DND-41 (cell line): ENCODE measurements at regions not wholly inside any gene's neighbourhood (a gene's known extent, or its start where the extent isn't known, plus 50 kb on each side); places are given as distances from the start of the nearest gene placed in this dataset.

ENCODE experiments used
- ATAC-seq: fragments of 200-7000 bp; cut with Tn5 transposase; 3 replicates; pipeline ENCODE4 v1.9.1; 2021; ENCODE audit warnings: low read depth; ENCODE audit not compliant: insufficient read depth
- DNase-seq: peaks from one replicate; pipeline ENCODE4 v3.0.0-alpha.2; 2020
- H2AFZ ChIP-seq: 2 replicates; pipeline ENCODE4 v1.6.0; 2012; ENCODE audit warnings: low read depth, low read length
- H3K27ac ChIP-seq: 2 replicates; pipeline ENCODE4 v1.5.1; 2012; ENCODE audit warnings: low read length, inconsistent platforms
- H3K27me3 ChIP-seq: fragments of 200-600 bp; sonication (generic); 2 replicates; pipeline ENCODE4 v1.6.0; 2012; ENCODE audit warnings: low read length, mild to moderate bottlenecking, inconsistent platforms; ENCODE audit not compliant: insufficient read depth, poor library complexity
- H3K36me3 ChIP-seq: 2 replicates; pipeline ENCODE4 v1.5.1; 2012; ENCODE audit warnings: low read length, inconsistent platforms; ENCODE audit not compliant: insufficient read depth
- H3K4me1 ChIP-seq: 2 replicates; pipeline ENCODE4 v1.5.1; 2012; ENCODE audit warnings: mild to moderate bottlenecking, low read length; ENCODE audit not compliant: insufficient read depth
- H3K4me2 ChIP-seq: 2 replicates; pipeline ENCODE4 v1.6.0; 2012; ENCODE audit warnings: mild to moderate bottlenecking, moderate library complexity, low read length, inconsistent platforms; ENCODE audit not compliant: insufficient read depth
- H3K4me3 ChIP-seq, 2 experiments: fragments of 200-600 bp in 1 of 2; shearing (Covaris generic) in 1 of 2; 2 replicates each; pipeline ENCODE4 v1.5.1; 2012 to 2016; ENCODE audit warnings: inconsistent platforms in 2 of 2, low read length in 2 of 2, mild to moderate bottlenecking in 2 of 2, low read depth in 1 of 2, moderate library complexity in 1 of 2
- H3K79me2 ChIP-seq: 2 replicates; pipeline ENCODE4 v1.6.0; 2012; ENCODE audit warnings: low read length, inconsistent platforms; ENCODE audit not compliant: insufficient read depth
- H3K9ac ChIP-seq: 2 replicates; pipeline ENCODE4 v1.6.0; 2012; ENCODE audit warnings: low read depth, mild to moderate bottlenecking, inconsistent platforms, low read length, moderate library complexity
- H3K9me3 ChIP-seq: 2 replicates; pipeline ENCODE4 v1.5.1; 2012; ENCODE audit warnings: low read length, moderate library complexity, mild to moderate bottlenecking, inconsistent platforms; ENCODE audit not compliant: insufficient read depth, severe bottlenecking
- H4K20me1 ChIP-seq: 2 replicates; pipeline ENCODE4 v1.6.0; 2012; ENCODE audit warnings: low read length; ENCODE audit not compliant: insufficient read depth
- EZH2 ChIP-seq: IDR thresholded peaks from 3 replicates; pipeline ENCODE4 v1.6.1; 2012; ENCODE audit warnings: borderline replicate concordance, low read depth, mild to moderate bottlenecking, moderate library complexity, low read length, inconsistent platforms; ENCODE audit not compliant: severe bottlenecking
- TF ChIP-seq, protein P1 (sequence below): IDR thresholded peaks from 2 replicates; pipeline ENCODE4 v1.5.1; 2012; ENCODE audit warnings: borderline replicate concordance, low read length, moderate library complexity, mild to moderate bottlenecking; ENCODE audit not compliant: poor library complexity, severe bottlenecking; ENCODE audit errors: extremely low read depth

DNA sequence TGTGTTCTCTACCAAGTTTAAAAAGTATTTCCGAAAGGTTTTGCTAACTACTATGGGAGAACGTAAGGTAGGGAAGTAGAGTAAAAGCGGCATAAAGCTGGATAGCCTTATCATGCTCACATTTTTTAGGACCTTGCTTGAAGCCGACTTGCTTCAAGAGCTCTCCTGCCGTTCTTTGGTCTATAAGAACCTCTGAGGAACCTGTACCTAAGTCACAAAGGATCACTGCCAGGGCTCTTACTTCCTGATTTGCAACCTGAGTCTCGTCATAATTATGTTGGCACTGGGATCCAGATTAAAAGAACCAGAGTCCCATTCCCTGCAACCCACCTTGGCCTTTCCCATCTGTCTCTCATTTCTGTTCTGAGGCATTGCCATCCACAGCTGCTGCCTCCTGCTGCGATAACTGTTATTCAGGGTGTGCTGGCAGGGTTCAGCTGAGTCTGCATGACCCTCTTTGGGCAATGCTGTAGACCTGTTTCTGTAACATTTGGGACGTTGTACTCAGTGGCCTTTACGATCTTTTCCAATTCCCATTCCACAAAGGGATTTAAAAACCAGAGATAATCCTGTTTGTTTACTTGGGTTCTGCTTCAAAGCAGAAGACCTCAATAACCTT lies 131.0 kb upstream of the UMPS start:
- Histone ChIP-seq H2AFZ (no peak overlapping the region), H3K79me2 (no peaks in the 10 kb centered on the region), H3K27me3 (no peaks in the 10 kb centered on the region), H3K4me1 (no peaks in the 10 kb centered on the region), H3K27ac (no peak overlapping the region), H4K20me1 (no peaks in the 10 kb centered on the region), H3K9me3 (no peaks in the 10 kb centered on the region), H3K36me3 (no peaks in the 10 kb centered on the region), H3K4me2 (no peak overlapping the region), H3K4me3 (no peak overlapping the region), H3K9ac (no peak overlapping the region)
- DNase-seq (no peak), ATAC-seq (no peak)
- TF ChIP-seq, protein P1, sequence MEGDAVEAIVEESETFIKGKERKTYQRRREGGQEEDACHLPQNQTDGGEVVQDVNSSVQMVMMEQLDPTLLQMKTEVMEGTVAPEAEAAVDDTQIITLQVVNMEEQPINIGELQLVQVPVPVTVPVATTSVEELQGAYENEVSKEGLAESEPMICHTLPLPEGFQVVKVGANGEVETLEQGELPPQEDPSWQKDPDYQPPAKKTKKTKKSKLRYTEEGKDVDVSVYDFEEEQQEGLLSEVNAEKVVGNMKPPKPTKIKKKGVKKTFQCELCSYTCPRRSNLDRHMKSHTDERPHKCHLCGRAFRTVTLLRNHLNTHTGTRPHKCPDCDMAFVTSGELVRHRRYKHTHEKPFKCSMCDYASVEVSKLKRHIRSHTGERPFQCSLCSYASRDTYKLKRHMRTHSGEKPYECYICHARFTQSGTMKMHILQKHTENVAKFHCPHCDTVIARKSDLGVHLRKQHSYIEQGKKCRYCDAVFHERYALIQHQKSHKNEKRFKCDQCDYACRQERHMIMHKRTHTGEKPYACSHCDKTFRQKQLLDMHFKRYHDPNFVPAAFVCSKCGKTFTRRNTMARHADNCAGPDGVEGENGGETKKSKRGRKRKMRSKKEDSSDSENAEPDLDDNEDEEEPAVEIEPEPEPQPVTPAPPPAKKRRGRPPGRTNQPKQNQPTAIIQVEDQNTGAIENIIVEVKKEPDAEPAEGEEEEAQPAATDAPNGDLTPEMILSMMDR: no peak
- TF ChIP-seq EZH2: no peak

DNA sequence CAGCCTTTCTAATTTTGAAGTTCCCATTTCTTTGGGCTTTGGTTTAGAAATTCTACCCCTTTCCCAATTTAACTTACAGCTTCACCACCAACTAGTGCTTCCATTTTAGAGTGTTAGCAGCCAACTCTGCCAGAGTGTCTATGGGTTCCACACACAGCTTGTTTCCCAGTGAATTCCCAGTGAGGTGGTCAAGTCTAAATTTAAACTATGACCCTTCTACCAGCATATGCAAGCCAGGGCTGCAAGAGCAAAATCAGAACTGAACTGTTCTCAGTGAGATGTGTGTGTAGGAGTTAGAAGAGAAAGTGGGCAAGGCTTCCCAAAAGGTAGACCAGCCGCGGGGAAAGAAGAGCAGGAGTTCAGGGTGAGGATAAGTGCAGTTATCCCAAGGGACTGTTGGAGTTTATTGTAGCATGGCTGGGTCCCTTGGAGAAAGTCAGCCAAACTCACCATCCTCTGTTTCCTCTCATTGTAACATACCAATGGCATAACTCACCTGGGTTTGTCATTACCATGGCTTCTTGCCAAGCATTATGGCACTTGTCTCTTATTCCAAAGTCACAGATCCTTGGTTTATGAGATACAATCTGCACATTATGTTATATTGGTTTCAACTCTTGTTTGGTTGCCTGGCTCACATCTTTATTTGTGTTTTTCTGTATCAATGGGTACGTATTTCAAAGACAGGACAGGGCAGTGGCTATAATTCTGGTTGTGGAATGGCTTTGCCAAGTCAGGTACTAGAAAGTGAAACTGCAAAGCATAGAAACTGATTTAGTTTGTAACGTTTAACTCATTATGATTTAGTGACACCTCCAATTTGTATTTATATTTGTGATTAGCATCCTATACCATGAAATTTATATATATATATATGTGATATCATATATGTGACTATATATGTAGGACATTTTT lies 130.2 kb upstream of the UMPS start:
- Histone ChIP-seq H3K9me3 (no peaks in the 10 kb centered on the region), H3K79me2 (no peaks in the 10 kb centered on the region), H3K27ac (no peak overlapping the region), H4K20me1 (no peaks in the 10 kb centered on the region), H3K36me3 (no peaks in the 10 kb centered on the region), H3K9ac (no peak overlapping the region), H3K4me3 (no peak overlapping the region), H3K27me3 (no peaks in the 10 kb centered on the region), H3K4me2 (no peak overlapping the region), H3K4me1 (no peaks in the 10 kb centered on the region), H2AFZ (no peak overlapping the region)
- no peak for TF ChIP-seq EZH2
- TF ChIP-seq, protein P1: no peak
- ATAC-seq (no peak), DNase-seq (no peak)

DNA sequence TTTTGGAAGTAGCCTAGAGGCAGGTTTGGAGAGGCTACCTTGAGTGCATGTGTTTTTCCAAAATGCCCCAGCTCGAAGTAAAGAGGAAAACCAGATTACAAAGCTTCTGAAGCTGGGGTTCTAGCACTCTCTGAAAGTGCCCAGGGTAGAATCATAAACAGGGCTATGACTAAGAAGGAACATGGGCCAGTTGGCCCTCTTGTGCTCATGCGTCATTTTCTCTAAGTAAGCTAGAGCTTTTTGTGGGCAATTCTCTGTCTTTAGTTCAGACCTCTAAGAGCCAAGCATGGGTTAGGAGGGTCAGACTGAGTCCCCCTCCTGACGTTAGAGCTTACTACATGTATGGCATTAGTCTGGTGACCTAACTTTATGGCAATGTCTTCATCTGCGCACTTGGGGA lies 129.5 kb upstream of the UMPS start:
- Histone ChIP-seq H3K9me3 (no peaks in the 10 kb centered on the region), H3K27ac (no peak overlapping the region), H4K20me1 (no peaks in the 10 kb centered on the region), H2AFZ (no peak overlapping the region), H3K4me1 (no peaks in the 10 kb centered on the region), H3K4me3 (no peak overlapping the region), H3K27me3 (no peaks in the 10 kb centered on the region), H3K9ac (no peak overlapping the region), H3K79me2 (no peaks in the 10 kb centered on the region), H3K36me3 (no peaks in the 10 kb centered on the region), H3K4me2 (no peak overlapping the region)
- TF ChIP-seq, protein P1: no peak
- TF ChIP-seq EZH2: no peak
- DNase-seq (no peak), ATAC-seq (no peak)
